MM.1S (cell line): ENCODE measurements at regions not wholly inside any gene's neighbourhood (a gene's known extent, or its start where the extent isn't known, plus 50 kb on each side); places are given as distances from the start of the nearest gene placed in this dataset.

Experiments used
- CTCF ChIP-seq: fragments of 300-600 bp; sonication (generic); IDR thresholded peaks from 2 replicates; pipeline ENCODE4 v1.5.1; 2016; ENCODE audit warnings: antibody characterized with exemption, low read length, mixed read lengths
- EZH2 ChIP-seq: fragments of 300-600 bp; sonication (generic); optimal IDR thresholded peaks from 2 replicates; pipeline ENCODE3; 2017; ENCODE audit warnings: low read depth, mild to moderate bottlenecking, antibody characterized with exemption, low read length, mixed read lengths

GRCh38 chr2:103145739-103146138 lies 383.9 kb downstream of the TMEM182 start:
- TF ChIP-seq CTCF (no peak), EZH2 (no peak)
